HG03469 (cell line): ENCODE measurements at regions not wholly inside any gene's neighbourhood (a gene's known extent, or its start where the extent isn't known, plus 50 kb on each side); places are given as distances from the start of the nearest gene placed in this dataset.
A peak's percentile ranks its signal among the peaks of the same experiment; 100 is the strongest.

Source experiments
- ATAC-seq: cut with Tn5 transposase; IDR thresholded peaks from one replicate; pipeline ENCODE4 v1.9.1; 2021; ENCODE audit warnings: mild to moderate bottlenecking, moderate library complexity, moderate number of reproducible peaks; ENCODE audit not compliant: unreplicated experiment

GRCh38 chr3:18295171-18295920, 129.8 kb downstream of the SATB1 start:
- peak; percentile 93 for ATAC-seq

DNA sequence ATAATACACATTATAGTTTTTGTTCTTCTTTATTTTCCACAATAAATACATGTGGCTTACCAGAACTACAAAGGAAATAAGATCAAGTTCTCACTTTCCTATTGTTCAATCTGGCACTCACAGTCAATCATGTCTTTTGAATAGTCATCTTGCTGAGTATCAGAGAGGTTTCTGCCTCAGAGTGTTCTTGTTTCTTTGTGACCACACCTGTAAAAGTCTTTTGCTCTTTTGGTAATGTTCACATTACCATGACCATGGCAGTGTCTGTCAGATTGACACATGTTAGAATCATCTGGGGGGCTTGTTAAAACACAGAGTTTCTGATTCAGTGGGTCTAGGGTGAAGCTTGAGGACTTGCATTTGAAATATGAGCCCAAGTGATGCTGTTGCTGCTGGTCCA, 135.0 kb downstream of the SATB1 start:
- no peak for ATAC-seq

GRCh38 chr3:18288243-18288642, 136.9 kb downstream of the SATB1 start:
- no peak for ATAC-seq

GRCh38 chr3:18284716-18285115, 140.4 kb downstream of the SATB1 start:
- no peak for ATAC-seq

GRCh38 chr3:18283680-18284079, 141.5 kb downstream of the SATB1 start:
- ATAC-seq: no peak

- ATAC-seq: no peak
Observed at GRCh38 chr3:18282507-18282906, 142.6 kb downstream of the SATB1 start.

DNA sequence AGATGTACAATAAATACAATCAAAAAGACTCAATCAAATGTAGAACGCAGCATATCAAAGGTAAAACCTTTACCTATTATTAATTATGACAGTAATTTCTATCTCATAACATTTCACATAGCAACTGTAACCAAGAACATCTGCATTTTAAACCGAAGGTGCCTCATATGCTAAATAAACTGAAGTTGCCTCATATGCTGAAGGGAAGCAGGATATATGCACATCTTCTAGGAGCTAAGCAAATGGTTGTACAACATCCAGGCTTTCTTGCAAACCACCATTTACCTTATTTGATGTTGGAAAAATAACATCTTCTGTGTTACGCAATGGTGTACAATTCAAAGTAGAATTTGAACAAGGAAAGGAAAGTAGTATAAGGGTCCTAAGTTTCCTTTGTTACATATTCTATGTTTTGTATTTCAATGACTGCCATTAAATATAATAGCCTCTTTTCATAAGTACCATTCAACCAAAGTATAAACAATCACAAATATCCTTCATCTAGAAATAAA, 145.9 kb downstream of the SATB1 start:
- no peak for ATAC-seq

- no peak for ATAC-seq
Observed at GRCh38 chr3:18264853-18265252, 160.3 kb downstream of the SATB1 start.

GRCh38 chr3:18264361-18264760, 160.8 kb downstream of the SATB1 start:
- no peak for ATAC-seq

- no peak for ATAC-seq
Observed at GRCh38 chr3:18258492-18258891, 166.6 kb downstream of the SATB1 start.

GRCh38 chr3:18252578-18252977, 172.6 kb downstream of the SATB1 start:
- no peak for ATAC-seq

- no peak for ATAC-seq
Observed at GRCh38 chr3:18250991-18251390, 174.1 kb downstream of the SATB1 start.

- no peak for ATAC-seq
Observed at GRCh38 chr3:18249126-18249525, 176.0 kb downstream of the SATB1 start.

DNA sequence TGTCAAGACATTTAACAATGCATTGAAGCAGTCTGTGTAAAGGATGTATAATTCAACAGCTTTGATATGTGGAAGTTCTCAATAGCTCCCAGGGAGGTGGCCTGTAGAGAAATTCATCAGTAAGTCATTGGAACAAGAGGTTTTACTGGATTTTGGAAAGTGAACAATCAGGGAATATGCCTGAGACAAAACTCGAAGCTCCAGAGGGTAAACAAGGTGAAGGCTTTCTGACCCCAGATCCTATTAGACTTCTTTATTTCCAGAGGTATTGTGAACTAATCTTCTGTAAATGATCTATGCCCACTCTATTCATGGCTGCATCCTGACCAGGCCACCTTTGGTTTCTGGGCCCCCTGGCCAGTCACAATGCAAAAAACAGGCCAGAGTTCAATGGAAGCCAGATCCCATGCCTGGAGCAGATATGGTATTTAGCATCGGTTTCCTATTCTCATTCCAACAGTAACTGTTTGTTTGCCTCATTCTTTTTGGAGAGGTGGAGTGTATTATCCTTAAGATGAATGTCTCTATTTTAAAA, 177.3 kb downstream of the SATB1 start:
- no peak for ATAC-seq

GRCh38 chr3:18247139-18247695, 177.9 kb downstream of the SATB1 start:
- ATAC-seq: no peak

- no peak for ATAC-seq
Observed at GRCh38 chr3:18246336-18247060, 178.6 kb downstream of the SATB1 start.

DNA sequence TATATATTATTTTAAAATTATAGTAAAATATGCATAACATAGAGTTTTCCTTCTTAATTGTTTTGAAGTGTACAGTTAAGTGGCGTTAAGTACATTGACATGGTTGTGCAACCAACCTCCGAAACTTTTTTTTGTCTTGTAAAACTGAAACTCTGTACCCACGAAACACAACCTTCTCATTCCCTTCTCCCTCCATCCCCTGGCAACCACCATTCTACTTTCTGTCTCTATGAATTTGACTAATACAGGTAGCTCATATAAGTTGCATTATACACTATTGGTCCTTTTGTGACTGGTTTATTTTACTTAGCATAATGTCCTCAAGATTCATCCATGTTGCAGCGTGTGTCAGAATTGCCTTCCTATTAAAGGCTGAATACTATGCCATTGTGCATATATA, 179.4 kb downstream of the SATB1 start:
- ATAC-seq: peak; percentile 51

GRCh38 chr3:18241837-18242236, 183.3 kb downstream of the SATB1 start:
- no peak for ATAC-seq

- ATAC-seq: no peak
Observed at GRCh38 chr3:18239674-18240073, 185.5 kb downstream of the SATB1 start.

- ATAC-seq: no peak
Observed at GRCh38 chr3:18238746-18239331, 186.3 kb downstream of the SATB1 start.

DNA sequence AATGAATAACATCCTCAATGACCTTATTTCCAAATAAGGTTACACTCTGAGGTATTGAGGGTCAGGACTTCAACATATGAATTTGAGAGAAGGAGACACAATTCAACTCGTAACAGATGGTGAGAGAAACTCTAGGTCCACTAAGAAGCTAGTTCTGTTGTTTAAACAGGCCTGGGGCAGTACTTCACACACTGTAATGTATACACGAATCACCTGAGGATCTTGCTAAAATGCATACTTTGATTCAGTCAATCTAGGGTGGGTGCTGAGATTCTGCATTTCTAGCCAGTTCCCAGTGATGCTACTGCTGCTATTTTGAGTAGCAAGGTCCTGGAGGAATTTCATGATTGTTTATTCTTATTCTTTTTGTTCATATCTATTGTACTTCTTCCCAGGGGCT, 186.8 kb downstream of the SATB1 start:
- ATAC-seq: no peak
